Caco-2 (cell line): ENCODE measurements at regions not wholly inside any gene's neighbourhood (a gene's known extent, or its start where the extent isn't known, plus 50 kb on each side); places are given as distances from the start of the nearest gene placed in this dataset.

ENCODE experiments used
- BruUV-seq: library from RNA; stranded (reverse); fragments of 400-500 nt; replicated peaks from 2 replicates; lab custom pipeline; 2021; lab: Mats Ljungman, UMichigan
- CTCF ChIA-PET: fragments of 300-600 bp; sonication (Branson Sonifier 250); formaldehyde crosslinking; loops from one replicate; lab custom pipeline; 2022; ENCODE audit warnings: antibody characterized with exemption; lab: Charles Lee
- POLR2A ChIA-PET: fragments of 300-600 bp; sonication (Branson Sonifier 250); formaldehyde crosslinking; loops from one replicate; lab custom pipeline; 2022; ENCODE audit warnings: antibody characterized with exemption; lab: Charles Lee
- DNase-seq, 2 experiments: peaks; one replicate each; pipeline versions ENCODE4 v3.0.0 to v3.0.0-alpha.2; 2020 to 2022
- H3K27me3 ChIP-seq: replicated peaks from 2 replicates; pipeline ENCODE4 v1.6.0; 2011; ENCODE audit warnings: low read length; ENCODE audit not compliant: control insufficient read depth, insufficient read depth
- H3K36me3 ChIP-seq: 2 replicates; pipeline ENCODE4 v1.5.1; 2011; ENCODE audit warnings: low read length; ENCODE audit not compliant: control insufficient read depth, insufficient read depth
- H3K4me1 ChIP-seq: fragments of 250-450 bp; sonication (Bioruptor Pico); 2 replicates; pipeline ENCODE4 v1.5.1; 2020; ENCODE audit warnings: mild to moderate bottlenecking
- H3K4me3 ChIP-seq: 2 replicates; pipeline ENCODE4 v1.5.1; 2011; ENCODE audit warnings: low read depth, mild to moderate bottlenecking, control low read depth, low read length
- H3K9me3 ChIP-seq: fragments of 250-450 bp; sonication (Bioruptor Pico); 2 replicates; pipeline ENCODE4 v1.5.1; 2020; ENCODE audit warnings: mild to moderate bottlenecking, moderate library complexity
- H3K27ac Mint-ChIP-seq: one replicate; pipeline ENCODE4 v1.8.0; 2022; ENCODE audit warnings: mixed read lengths; ENCODE audit not compliant: unreplicated experiment
- H3K27me3 Mint-ChIP-seq: one replicate; pipeline ENCODE4 v1.8.0; 2022; ENCODE audit warnings: mixed read lengths; ENCODE audit not compliant: insufficient read depth, unreplicated experiment
- H3K36me3 Mint-ChIP-seq: one replicate; pipeline ENCODE4 v1.8.0; 2022; ENCODE audit warnings: mild to moderate bottlenecking, mixed read lengths; ENCODE audit not compliant: insufficient read depth, unreplicated experiment
- H3K4me1 Mint-ChIP-seq: one replicate; pipeline ENCODE4 v1.8.0; 2022; ENCODE audit warnings: low read depth, mixed read lengths; ENCODE audit not compliant: unreplicated experiment
- H3K4me3 Mint-ChIP-seq: one replicate; pipeline ENCODE4 v1.8.0; 2022; ENCODE audit warnings: mild to moderate bottlenecking, moderate library complexity, mixed read lengths; ENCODE audit not compliant: unreplicated experiment
- H3K9me3 Mint-ChIP-seq: one replicate; pipeline ENCODE4 v1.8.0; 2022; ENCODE audit warnings: mixed read lengths; ENCODE audit not compliant: unreplicated experiment
- CTCF ChIP-seq, 2 experiments: fragments of 200-600 bp in 1 of 2; IDR thresholded peaks; 1 replicate in 1 of 2; 2 replicates in 1 of 2; pipeline versions ENCODE4 v1.5.1 to v1.8.0; 2011 to 2022; ENCODE audit warnings: antibody characterized with exemption in 1 of 2, control low read depth in 1 of 2, inconsistent platforms in 1 of 2, low read depth in 1 of 2, low read length in 1 of 2, mild to moderate bottlenecking in 1 of 2, moderate library complexity in 1 of 2; ENCODE audit not compliant: insufficient read depth in 1 of 2, severe bottlenecking in 1 of 2, unreplicated experiment in 1 of 2
- intact Hi-C: fragments of 100-400 bp; cut with micrococcal nuclease; formaldehyde crosslinking; loops from one replicate; pipeline ENCODE4 v1.10.0; 2022; ENCODE audit not compliant: unreplicated experiment

GRCh38 chr22:49160261-49161001 lies 667.2 kb downstream of the BRD1 start:
- DNase-seq = no peak
- no peaks in the 10 kb centered on the region for H3K27me3 ChIP-seq
- H3K9me3 Mint-ChIP-seq = peaks cover 9% of the 10 kb centered on the region
- H3K27me3 Mint-ChIP-seq = peaks cover 18% of the 10 kb centered on the region
- H3K4me3 Mint-ChIP-seq = no peak overlapping the region
- H3K4me3 ChIP-seq = no peak overlapping the region
- H3K36me3 ChIP-seq = no peaks in the 10 kb centered on the region
- ChIA-PET CTCF (no interaction called here), POLR2A (no interaction called here)
- H3K4me1 Mint-ChIP-seq = no peaks in the 10 kb centered on the region
- BruUV-seq = no TSS peak
- no peak overlapping the region for H3K27ac Mint-ChIP-seq
- no peak for TF ChIP-seq CTCF (IDR thresholded peaks at IDR 0.05; ENCODE audit: insufficient read depth in 1 of 2, low read depth in 1 of 2, low read length in 1 of 2, severe bottlenecking in 1 of 2, unreplicated experiment in 1 of 2)
- no peaks in the 10 kb centered on the region for H3K36me3 Mint-ChIP-seq
- no peaks in the 10 kb centered on the region for H3K9me3 ChIP-seq
- H3K4me1 ChIP-seq = no peaks in the 10 kb centered on the region
- intact Hi-C loops = no loop called here

- BruUV-seq = no TSS peak
- H3K9me3 ChIP-seq = no peaks in the 10 kb centered on the region
Observed at GRCh38 chr22:49159711-49160110, 668.0 kb downstream of the BRD1 start.

More at GRCh38 chr22:49159711-49160110, 668.0 kb downstream of the BRD1 start:
- Mint-ChIP-seq H3K36me3 (no peaks in the 10 kb centered on the region), H3K27ac (no peak overlapping the region), H3K27me3 (peaks cover 18% of the 10 kb centered on the region), H3K4me1 (no peaks in the 10 kb centered on the region), H3K4me3 (no peak overlapping the region), H3K9me3 (peaks cover 9% of the 10 kb centered on the region)
- H3K4me3 ChIP-seq = no peak overlapping the region
- intact Hi-C loops = no loop called here
- DNase-seq = no peak
- no peaks in the 10 kb centered on the region for H3K36me3 ChIP-seq
- POLR2A ChIA-PET = no interaction called here
- H3K4me1 ChIP-seq = no peaks in the 10 kb centered on the region
- TF ChIP-seq CTCF (IDR thresholded peaks at IDR 0.05; ENCODE audit: insufficient read depth in 1 of 2, low read depth in 1 of 2, low read length in 1 of 2, severe bottlenecking in 1 of 2, unreplicated experiment in 1 of 2) = no peak
- CTCF ChIA-PET = no interaction called here
- no peaks in the 10 kb centered on the region for H3K27me3 ChIP-seq
